HG03342 (cell line): ENCODE measurements at regions not wholly inside any gene's neighbourhood (a gene's known extent, or its start where the extent isn't known, plus 50 kb on each side); places are given as distances from the start of the nearest gene placed in this dataset.

ENCODE experiments used
- ATAC-seq: cut with Tn5 transposase; IDR thresholded peaks from one replicate; pipeline ENCODE4 v1.9.1; 2021; ENCODE audit warnings: mild to moderate bottlenecking, moderate library complexity; ENCODE audit not compliant: unreplicated experiment

GRCh38 chr10:21327289-21327993 lies 198.0 kb downstream of the SKIDA1 start:
- ATAC-seq, result no peak

GRCh38 chr10:21326594-21327288 lies 198.7 kb downstream of the SKIDA1 start:
- no peak for ATAC-seq

- ATAC-seq, result no peak
These were observed 206.8 kb downstream of the SKIDA1 start for GRCh38 chr10:21318540-21319167.

DNA sequence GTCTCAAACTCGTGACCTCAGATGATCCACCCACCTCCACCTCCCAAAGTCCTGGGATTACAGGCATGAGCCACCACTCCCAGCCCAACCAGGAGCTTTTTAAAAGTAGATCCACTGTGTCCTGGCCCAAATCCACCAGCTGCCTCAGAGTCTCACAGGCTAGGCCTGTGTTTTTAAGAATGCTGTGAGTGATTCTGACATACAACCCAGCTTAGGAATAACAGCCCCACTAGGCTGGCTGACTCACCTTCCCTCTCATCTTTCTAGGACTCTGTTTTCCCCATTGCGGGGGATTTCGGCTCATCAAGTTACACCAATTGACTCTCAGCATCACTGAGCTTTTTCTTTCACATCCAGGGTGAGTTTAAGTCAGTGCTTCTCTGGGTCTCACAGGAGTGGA lies 207.6 kb downstream of the SKIDA1 start:
- no peak for ATAC-seq

DNA sequence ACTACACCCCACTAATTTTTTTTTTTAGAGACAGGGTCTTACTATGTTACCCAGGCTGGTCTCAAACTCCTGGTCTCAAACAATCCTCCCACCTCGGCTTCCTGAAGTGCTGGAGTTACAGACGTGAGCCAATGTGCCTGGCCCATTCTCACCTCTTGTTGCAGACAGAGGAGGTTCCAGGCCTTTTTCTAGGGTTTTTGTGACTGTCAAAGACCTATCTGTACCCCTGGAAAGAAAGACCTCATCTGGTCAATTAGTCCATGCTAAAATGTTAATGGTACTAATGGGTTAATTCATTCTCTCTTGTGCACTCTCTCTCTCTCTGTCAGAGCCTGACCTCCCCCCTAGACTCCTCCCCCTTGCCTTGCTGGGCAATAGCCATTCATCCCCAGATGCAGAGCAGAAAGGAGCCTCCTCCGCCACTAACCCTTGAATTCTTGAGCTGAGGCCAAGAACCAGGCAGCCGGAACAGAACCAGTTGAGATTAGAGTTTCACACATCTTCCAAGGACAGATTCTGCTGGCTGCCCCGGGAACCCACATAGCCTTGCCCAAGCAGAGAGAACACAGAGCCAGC lies 209.7 kb downstream of the SKIDA1 start:
- ATAC-seq, result no peak

- ATAC-seq, result no peak
These were observed 210.4 kb downstream of the SKIDA1 start for GRCh38 chr10:21314906-21315644.

- no peak for ATAC-seq
These were observed 211.3 kb downstream of the SKIDA1 start for GRCh38 chr10:21314111-21314626.

DNA sequence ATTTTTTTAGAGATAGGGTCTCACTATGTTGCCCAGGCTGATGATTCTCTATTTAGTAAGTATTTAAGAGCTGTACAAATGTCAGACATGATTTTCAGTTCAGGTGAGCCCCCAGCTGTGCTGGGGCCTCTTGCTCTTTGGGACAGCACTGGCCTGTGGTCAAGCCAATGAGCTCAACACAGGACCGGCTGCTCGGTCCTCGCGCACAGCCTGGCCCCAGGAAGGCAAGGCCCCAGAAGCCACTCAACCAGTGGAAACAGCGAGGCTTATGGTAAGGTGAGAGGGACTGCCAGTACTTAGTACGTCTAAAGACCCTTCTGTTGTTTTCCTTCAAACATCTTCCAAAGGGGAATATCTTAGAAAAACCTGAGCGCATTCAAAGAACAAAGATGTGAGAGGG lies 211.8 kb downstream of the SKIDA1 start:
- ATAC-seq, result no peak

GRCh38 chr10:21311426-21311825 lies 214.1 kb downstream of the SKIDA1 start:
- ATAC-seq, result no peak

GRCh38 chr10:21309427-21309826 lies 216.1 kb downstream of the SKIDA1 start:
- ATAC-seq, result no peak

GRCh38 chr10:21308946-21309345 lies 216.5 kb downstream of the SKIDA1 start:
- no peak for ATAC-seq

DNA sequence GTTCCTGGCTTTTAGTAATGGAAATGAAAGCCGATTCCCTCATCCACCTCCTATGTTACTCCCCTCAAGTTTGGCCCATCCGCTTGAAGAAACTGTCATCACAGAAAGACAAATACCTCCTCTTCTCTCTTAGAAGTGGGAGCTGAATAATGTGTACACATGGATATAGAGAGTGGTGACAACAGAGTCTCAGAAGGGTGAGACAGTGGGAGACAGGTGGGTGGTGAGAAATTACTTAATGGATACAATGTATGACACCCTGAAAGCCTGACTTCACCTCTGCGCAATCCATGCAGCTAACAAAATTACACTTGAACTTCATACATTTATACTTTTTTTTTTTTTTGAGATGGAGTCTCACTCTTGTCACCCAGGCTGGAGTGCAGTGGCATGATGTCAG lies 217.5 kb downstream of the SKIDA1 start:
- ATAC-seq, result no peak

DNA sequence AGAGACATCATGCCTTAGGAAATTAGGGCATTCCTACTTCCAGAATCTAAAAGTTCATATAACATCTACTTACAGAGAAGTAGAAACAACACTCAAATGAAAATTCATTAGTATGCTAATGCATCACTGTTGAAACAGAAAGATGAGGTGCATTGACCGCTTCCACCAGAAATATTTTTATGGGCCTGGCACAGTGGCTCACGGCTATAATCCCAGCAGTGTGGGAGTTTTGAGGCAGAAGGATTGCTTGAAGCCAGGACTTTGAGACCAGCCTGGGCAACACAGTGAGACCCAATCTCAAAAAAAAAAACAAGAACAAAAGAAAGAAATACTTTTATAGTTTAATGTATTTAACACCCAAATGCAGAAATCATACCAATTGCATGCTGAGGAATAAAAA lies 220.9 kb downstream of the SKIDA1 start:
- no peak for ATAC-seq

DNA sequence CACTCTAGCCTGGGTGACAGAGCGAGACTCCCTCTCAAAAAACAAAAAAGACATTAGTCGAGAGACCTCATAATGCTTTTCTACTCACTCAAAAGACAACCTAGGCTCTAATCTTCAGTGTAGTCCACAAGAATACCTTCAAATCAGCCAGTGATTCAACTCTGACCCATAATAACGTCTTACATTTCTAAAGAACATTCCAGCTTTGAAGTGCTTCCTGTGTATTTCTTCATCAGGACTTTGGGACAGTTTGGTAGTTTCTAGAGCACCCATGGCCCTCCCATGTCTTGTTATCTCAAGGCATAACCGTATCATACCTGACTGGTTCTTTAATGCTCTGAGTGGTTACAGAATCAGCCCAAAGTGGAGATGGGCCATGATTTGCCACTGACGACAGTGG lies 221.3 kb downstream of the SKIDA1 start:
- no peak for ATAC-seq

- ATAC-seq, result no peak
These were observed 224.9 kb downstream of the SKIDA1 start for GRCh38 chr10:21300551-21300950.

- no peak for ATAC-seq
These were observed 226.2 kb downstream of the SKIDA1 start for GRCh38 chr10:21299330-21299729.

DNA sequence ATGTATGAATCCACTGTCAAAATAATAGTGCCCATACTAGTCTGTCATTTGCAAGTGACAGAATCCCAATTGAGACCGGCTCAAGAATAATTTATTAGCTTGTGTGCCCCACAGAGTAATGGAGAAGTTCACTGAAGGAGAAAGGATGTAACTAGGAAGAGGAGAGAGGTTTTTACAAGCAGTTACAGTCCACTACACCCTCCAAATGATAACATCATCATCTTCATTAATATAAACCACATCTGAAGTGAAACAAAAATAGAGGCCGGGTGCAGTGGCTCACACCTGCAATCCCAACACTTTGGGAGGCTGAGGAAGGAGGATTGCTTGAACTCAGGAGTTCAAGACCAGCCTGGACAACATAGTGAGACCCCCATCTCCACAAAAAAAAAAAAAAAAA lies 226.8 kb downstream of the SKIDA1 start:
- ATAC-seq, result no peak

- ATAC-seq, result no peak
These were observed 227.7 kb downstream of the SKIDA1 start for GRCh38 chr10:21297603-21298383.

GRCh38 chr10:21296575-21297355 lies 228.7 kb downstream of the SKIDA1 start:
- ATAC-seq, result no peak
